RPMI8226 (cell line): ENCODE measurements at regions not wholly inside any gene's neighbourhood (a gene's known extent, or its start where the extent isn't known, plus 50 kb on each side); places are given as distances from the start of the nearest gene placed in this dataset.

Source experiments
- DNase-seq: peaks from one replicate; pipeline ENCODE4 v3.0.0-alpha.2; 2015

DNA sequence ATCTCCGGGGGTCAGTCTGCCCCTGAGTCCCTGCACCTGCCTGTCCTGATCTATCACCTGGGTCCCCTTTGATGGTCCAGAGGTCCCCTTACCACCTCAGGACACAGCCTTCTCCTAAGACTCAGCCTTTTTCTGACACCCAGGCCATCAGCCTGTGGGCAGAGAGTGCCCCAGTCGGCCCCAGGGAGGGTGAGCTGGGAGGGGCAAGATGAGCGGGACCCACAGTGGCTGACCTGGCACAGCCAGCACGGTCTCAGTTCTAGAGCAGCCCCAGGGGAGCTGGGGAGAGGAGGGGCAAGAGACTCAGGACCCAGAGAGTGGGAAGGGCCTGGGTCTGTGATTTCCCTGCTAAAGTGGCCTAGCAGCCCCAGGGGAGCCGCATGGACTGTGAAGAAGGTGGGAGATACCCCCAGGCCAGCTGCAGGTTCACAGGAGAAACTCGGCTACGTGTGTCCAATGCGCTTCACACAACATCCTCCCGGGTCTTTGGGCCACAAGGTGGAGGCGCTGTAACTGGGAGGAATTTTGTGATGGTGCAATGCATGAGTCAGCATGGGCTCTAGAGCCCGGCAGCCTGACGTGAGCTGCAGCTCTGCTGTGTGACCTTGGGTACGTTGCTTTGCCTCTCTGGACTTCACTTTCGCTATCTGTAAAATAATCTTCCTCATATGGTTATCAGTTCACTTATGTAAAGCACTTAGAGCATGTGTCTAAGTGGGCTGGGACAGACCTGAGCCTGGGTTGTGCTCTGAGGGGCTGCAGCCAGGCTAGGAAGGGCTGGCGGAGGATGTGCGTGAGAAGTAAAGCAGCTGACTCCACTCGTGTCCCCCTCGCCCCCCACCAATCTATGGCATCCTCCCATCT, 67.2 kb upstream of the LHX1 start:
- no peak for DNase-seq

DNA sequence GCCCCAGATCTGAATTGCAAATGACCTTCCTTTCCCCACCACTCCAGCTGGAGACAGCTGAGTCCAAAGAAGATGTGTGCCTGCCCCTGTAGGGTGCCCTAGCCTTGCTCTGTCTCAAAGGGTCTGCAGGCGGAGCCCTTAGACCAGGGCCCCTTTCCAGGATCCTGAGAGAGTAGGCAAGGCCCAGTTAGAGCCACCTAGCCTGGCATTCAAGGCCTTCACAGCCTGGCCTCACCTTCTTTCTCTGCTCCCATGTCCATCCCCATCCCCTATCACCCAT, 66.6 kb upstream of the LHX1 start:
- no peak for DNase-seq

DNA sequence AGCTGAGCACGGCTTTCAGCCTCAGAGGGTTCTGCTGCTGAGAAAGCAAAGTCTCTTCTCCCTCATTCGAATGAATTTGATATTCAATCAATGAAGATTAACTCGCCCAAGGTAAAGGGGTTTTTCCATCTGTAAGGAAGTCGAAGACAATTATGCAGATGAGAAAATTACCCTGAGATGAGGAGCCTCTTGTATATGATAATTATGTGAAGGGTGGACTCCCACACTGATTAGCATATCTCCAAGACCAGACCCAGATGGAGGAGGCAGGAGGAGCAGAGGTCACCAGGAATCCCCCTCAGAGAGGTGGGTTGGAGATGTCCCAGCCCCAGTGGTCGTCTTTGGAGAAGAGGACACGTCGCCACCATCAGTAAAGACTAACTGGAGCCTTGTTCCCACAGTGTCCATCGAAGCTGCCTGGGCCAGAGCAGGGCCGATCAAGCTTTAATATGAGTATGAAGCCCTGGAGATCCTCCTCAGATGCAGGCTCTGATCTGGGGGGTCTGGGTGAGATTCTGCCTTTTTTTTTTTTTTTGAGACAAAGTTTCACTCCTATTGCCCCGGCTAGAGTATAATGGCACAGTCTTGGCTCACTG, 61.5 kb upstream of the LHX1 start:
- DNase-seq = no peak

GRCh38 chr17:36876966-36877365, 60.3 kb upstream of the LHX1 start:
- no peak for DNase-seq

GRCh38 chr17:36877771-36878170, 59.5 kb upstream of the LHX1 start:
- no peak for DNase-seq

DNA sequence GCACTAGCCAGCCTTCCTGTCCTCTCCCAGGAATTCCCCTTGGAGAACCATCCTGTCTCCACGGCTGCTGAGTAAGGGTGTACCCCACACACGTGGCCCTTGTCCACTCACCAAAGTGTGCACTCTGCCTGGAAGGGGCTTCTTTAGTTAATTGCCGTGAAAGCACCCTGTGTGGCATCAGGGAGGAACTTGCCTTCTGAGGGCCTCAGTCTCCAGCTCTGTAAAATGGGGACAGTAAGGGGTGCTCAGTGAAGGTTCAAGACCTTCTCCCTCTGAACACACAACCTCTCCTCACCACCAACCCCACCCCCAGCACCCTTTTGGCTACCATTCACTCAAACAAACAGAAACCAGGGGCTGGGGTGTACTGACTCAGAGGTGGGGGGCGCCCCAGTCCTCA, 59.1 kb upstream of the LHX1 start:
- DNase-seq = no peak

DNA sequence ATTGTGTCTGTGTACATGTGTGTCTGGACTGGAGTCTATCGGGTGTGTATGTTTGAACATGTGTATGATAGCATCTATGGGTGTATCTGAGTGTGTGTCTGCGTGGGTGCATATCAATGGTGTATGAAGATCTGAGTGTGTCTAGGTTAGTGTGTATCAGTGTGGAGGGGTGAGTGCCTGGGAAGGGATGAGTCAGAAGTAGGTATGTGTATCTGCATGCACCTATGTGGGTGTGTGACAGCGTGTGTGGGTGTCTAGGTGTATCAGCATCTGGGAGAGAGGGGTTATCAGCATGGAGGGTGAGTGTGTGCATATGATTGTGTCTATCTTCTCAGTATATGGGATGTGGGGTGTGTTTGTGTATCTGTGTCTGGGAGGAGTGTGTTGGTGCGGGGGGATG, 58.2 kb upstream of the LHX1 start:
- no peak for DNase-seq

DNA sequence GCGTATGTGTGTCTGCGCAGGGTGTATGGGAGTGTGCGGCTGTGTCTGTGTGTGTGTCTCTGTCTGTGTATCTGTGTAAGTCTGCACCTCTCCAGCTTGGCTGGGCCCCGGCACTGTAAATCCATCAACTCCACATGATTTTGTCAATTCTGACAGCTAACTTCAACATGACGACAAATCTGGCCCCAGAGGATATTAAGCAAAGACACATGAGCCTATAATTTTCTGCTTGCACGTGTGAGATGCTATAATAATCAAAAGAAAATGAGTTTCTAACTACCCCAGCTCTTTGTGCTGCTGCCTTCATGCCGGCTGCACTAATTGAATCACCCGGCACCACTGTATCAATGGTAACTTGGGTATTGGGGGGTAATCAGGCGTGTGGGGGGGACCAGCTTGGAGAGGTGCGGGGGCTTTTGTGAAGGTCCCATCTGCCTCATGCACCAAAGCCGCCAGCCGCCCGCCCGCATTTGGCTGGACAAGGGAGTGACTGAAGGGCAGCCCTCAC, 57.6 kb upstream of the LHX1 start:
- no peak for DNase-seq

GRCh38 chr17:36880268-36880905, 56.9 kb upstream of the LHX1 start:
- no peak for DNase-seq

DNA sequence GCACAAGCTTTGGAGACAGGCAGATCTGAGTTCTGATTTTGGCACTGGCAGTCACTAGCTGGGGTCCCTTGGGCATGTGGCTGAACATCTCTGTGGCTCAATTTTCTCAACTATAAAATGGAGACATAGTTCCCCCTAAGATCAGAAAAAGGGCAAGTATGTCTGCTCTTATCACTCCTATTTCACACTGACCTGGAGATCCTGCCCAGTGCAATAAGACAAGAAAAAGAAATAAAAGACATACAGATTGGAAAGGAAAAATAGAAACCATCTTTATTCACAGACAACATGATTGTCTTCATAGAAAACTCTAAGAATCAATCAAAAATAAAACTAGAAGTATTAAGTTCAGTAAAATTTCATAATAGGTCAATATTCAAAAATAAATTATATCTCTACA, 56.0 kb upstream of the LHX1 start:
- no peak for DNase-seq

DNA sequence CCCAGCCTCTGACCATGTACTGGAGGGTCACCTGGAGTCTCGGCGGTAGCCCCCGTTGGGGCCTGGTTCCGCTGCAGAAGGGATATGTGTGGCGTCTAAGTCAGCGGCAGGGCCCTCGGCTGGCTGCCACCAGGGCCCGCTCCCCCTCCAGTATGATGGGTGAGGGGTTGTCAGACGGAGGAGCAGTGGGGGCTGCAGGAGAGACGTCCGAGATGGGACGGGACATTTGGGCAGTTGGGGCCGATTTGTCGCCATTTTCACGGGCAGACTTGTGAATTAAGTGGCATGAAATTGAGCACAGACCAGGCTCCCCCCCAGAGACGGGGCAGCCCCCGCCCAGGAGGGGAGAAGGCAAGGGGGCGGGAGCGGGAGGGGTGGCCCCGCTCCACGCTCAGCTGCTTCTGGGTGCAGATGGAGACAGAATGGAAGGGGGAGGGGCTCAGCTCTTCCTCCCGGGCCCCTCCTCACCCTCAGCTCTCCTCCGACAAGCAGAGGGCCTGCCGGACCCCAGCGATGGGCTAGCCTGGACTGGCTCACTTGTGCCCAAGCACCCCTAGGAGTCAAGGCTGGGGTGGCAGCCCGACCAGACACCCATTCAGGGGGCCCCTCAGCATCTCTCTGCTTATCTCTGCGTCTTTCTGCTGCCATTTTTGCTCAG, 52.7 kb upstream of the LHX1 start:
- DNase-seq = no peak

- DNase-seq = no peak
Measured at GRCh38 chr17:36885153-36885735, 52.0 kb upstream of the LHX1 start.

- peak; percentile 88 for DNase-seq
Measured at GRCh38 chr17:36885771-36886377, 51.4 kb upstream of the LHX1 start.
